ES-I3 (cell line): ENCODE measurements at regions not wholly inside any gene's neighbourhood (a gene's known extent, or its start where the extent isn't known, plus 50 kb on each side); places are given as distances from the start of the nearest gene placed in this dataset.

Experiments used
- H3K36me3 ChIP-seq: 2 replicates; pipeline ENCODE4 v1.6.1; 2013; ENCODE audit warnings: mild to moderate bottlenecking, low read length, control low read depth, moderate library complexity; ENCODE audit not compliant: insufficient read depth
- H3K4me1 ChIP-seq: 2 replicates; pipeline ENCODE4 v1.6.1; 2013; ENCODE audit warnings: mild to moderate bottlenecking, control low read depth, low read length; ENCODE audit not compliant: insufficient read depth
- H3K9ac ChIP-seq: 2 replicates; pipeline ENCODE4 v1.6.1; 2013; ENCODE audit warnings: low read depth, mild to moderate bottlenecking, low read length, moderate library complexity
- H3K9me3 ChIP-seq: 2 replicates; pipeline ENCODE4 v1.6.1; 2013; ENCODE audit warnings: mild to moderate bottlenecking, low read length, moderate library complexity; ENCODE audit not compliant: control insufficient read depth, insufficient read depth

DNA sequence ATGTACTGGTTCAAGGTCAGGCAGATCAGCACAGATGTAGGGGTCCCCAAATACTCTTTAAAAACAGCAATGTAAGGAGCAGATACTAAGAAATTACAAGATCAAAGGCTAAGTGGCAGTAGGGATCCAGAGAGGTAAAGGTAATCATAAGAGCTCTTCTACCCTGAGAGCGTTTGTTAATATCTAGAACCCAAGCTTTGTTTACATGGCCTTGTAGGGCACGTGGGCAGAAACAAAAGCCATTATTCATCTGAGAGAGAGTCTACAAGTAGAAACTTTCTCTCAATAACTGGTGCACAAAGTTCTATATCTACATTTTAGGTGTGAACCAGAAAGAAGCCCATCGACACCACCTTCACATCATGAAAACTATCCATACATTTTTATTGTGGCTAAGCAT, 225.6 kb upstream of the PCDH10 start:
- Histone ChIP-seq H3K9me3 (no peaks in the 10 kb centered on the region), H3K9ac (no peak overlapping the region), H3K36me3 (no peaks in the 10 kb centered on the region), H3K4me1 (no peaks in the 10 kb centered on the region)

DNA sequence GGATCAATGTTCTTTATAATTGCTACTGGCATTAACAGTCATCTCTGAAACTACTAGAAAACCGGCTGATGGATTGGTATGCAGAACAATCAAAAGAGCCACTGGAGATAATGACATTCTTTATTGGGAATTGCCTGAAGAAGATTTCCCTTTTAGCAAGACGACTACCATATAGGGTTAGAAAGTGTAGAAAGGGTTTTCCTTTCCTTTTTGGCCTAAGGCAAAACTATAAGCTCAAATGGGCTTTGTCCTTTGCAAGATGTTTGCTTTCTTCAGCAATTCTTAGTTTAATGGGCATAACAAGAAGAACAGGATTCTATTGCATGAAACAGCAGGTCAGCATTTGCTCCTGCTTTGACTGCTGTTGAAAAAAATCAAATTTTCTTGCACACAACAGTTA, 214.2 kb upstream of the PCDH10 start:
- H3K9ac ChIP-seq: no peak overlapping the region
- peaks cover 9% of the 10 kb centered on the region for H3K4me1 ChIP-seq
- H3K9me3 ChIP-seq: no peaks in the 10 kb centered on the region
- H3K36me3 ChIP-seq: no peaks in the 10 kb centered on the region

DNA sequence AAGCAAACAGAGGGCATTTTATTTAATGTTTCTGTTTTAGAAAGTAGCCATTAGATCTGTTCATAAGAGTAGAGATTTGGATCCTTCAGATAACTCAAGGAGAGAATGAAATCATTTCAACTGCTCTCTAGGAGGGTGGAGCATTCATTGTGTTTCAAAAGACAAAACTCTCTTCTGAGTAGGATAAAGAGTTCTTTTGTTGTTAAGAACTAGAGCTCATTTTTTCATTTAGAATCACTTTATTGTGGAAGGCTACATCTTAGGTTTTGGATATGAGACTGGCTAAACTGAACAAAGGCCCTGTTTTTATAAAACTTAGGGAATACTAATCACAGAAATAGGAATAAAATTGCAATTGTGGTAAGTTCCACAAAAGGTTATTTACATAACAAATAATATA, 193.9 kb upstream of the PCDH10 start:
- H3K36me3 ChIP-seq: no peaks in the 10 kb centered on the region
- H3K9ac ChIP-seq: no peak overlapping the region
- no peaks in the 10 kb centered on the region for H3K4me1 ChIP-seq
- H3K9me3 ChIP-seq: peaks cover 10% of the 10 kb centered on the region; the same call in 1 of the 2 replicates

DNA sequence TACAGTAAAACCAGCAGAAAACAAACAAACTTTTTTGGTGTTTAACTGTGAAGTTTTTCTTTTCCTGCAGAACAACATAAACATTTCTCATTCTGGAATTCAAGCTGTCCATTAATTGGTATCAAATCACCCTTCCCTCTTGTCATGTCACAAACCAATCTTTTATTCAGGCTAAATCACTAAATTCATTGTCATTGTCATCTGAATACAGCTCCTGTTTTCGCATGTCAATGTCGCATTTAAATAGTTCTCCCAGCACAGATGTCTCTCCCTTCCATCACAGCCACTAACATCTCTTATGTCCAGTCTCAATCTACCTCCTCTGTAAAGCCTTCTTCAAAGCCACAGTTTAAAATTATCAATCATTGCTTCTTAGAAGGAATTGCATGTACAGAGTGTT, 192.1 kb upstream of the PCDH10 start:
- H3K9ac ChIP-seq: no peak overlapping the region
- H3K9me3 ChIP-seq: peaks cover 12% of the 10 kb centered on the region
- no peaks in the 10 kb centered on the region for H3K4me1 ChIP-seq
- no peaks in the 10 kb centered on the region for H3K36me3 ChIP-seq

DNA sequence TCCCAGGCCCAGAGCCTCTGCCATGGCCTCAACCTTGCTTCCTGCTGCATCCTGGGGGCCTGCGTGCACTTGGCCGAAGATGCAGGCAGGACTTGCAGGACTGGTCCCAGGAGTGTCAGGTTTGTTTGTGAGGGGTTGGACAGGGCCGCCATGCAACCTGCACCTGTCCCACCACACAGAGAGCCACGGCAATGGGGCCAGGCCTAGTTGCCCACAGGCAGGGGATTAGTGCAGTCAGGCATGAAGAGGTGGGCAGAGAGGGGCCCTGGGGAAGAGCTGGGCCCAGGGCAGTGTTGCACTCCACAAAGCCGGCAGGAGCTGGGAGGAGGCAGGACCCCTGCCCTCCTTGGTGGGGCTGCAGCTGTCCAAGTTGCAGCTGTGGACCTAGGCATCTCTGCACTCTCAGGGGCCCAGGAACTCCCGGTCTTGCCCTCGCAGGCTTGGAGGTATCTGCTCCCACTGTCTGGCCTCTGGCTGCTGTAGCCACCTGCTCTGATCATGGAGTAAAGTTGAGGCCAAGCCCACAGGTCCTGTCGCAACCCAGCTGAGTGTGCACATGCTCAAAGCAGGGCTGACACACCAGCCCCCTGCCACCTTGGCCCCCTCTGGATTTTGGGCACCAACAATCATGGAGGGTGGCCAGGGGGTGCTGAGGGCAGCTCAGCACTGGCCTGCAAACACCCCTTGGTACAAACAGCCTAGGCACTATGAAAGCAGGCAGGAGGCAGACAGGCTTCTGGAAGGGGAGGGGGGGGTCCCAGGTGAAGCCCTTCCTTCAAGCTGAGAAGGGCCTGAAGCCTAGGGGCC, 190.4 kb upstream of the PCDH10 start:
- peaks cover 12% of the 10 kb centered on the region for H3K9me3 ChIP-seq
- no peaks in the 10 kb centered on the region for H3K36me3 ChIP-seq
- no peaks in the 10 kb centered on the region for H3K4me1 ChIP-seq
- no peak overlapping the region for H3K9ac ChIP-seq

DNA sequence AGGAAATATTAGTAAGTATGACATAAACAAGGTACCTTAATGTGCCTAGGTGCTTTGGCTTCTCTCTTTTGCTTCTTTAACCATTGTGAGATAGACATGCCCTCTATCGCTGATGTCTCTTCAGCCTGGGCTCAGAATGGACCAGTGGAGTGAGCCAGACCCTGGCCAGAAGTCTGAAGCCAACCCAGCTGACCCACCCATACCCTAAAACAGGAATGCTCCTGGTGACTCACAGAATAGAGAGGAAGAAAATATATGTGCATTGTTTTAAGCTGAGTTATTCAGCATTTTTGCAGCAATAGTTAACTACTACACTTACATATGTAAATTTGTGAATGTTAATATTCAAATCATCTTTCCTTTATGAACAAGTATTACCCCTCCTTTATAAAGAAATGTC, 167.5 kb upstream of the PCDH10 start:
- Histone ChIP-seq H3K9ac (no peak overlapping the region), H3K9me3 (no peaks in the 10 kb centered on the region), H3K4me1 (peaks cover 23% of the 10 kb centered on the region), H3K36me3 (no peaks in the 10 kb centered on the region)

DNA sequence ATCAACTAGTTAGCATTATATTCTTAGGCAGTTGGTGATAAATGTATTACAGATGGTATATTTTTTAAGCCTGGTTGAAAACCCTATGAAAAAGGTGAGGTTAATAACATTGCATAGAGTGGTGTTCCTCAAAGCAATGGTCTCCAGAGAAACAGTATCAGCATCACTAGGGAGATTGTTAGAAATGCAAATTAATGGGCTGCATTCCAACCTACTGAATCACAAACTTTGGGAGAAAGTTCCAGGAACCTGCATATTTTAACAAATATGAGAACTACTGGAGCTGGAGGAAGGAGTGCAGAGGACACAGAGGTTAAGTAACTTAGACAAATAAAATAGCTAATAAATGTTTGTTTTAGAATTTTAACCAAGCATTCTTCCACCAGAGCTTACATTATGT, 166.9 kb upstream of the PCDH10 start:
- no peaks in the 10 kb centered on the region for H3K36me3 ChIP-seq
- no peaks in the 10 kb centered on the region for H3K9me3 ChIP-seq
- H3K4me1 ChIP-seq: peaks cover 23% of the 10 kb centered on the region
- no peak overlapping the region for H3K9ac ChIP-seq

DNA sequence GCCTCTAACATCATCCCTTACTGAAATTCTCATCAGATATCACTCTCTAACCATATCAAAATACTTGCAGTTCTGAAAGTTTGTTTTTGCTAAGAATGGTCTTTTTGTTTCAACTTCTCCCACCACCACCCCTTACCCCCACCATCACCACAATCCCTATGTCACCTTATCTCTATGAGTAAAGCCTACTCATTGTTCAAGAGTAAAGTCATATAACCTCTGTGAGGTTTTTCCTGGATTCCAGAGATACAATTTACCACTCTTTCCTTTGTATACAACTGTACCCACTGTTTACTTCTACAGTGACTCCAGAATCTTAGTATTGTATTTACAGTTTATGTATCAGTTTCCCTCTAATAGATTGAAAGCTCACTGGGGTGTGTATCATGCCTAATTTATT, 158.0 kb upstream of the PCDH10 start:
- no peaks in the 10 kb centered on the region for H3K36me3 ChIP-seq
- H3K4me1 ChIP-seq: peaks cover 6% of the 10 kb centered on the region
- H3K9me3 ChIP-seq: no peaks in the 10 kb centered on the region
- H3K9ac ChIP-seq: no peak overlapping the region

DNA sequence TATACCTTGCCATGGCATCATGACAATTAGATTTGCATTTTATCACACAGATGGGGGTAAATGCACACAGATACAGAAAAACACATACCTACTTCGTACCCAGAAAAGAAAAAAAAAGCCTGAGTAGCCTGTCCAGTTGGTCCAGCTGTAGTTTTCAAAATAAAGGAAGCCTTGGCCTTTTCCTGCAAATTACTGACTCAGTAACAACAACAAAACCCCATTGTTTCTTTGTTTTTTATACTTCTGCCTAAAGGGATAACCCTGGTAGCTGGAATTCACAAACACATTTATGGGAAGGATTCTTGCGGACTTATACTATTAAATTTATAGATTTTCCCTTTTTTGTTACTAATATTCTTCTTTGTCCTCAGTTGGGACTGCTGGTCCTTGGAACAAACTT, 156.4 kb upstream of the PCDH10 start:
- no peaks in the 10 kb centered on the region for H3K36me3 ChIP-seq
- H3K4me1 ChIP-seq: peaks cover 6% of the 10 kb centered on the region
- H3K9me3 ChIP-seq: no peaks in the 10 kb centered on the region
- H3K9ac ChIP-seq: no peak overlapping the region

DNA sequence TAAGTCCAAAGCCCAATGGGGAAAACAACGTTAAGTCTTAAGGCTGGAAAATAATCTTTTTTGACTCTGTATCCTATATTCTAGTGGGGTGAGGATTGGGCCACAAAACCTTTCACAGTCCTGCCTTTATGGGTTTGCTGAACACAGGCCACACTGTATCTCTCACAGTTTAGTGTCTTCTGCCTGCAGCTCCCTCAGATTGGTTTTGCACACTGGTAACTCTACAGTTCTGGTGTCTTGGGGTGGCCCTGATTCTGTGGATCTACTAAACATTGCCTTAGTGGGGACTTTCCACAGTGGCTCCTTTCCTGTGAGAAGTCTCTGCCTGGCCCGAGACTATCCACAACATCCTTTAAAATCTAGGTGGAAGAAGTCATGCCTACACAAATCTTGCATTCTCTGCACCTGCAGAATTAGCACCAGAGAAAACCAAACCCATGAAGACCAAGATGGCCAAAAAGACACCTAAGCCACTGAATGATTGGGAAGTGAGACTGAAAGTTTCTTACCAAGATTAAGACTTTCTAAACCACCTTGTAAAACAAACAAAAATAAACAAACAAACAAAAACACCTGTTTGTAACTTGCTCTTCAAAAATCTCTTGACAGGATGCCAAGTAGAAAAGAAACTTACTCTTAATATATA, 150.4 kb upstream of the PCDH10 start:
- H3K9ac ChIP-seq: no peak overlapping the region
- no peaks in the 10 kb centered on the region for H3K36me3 ChIP-seq
- no peaks in the 10 kb centered on the region for H3K9me3 ChIP-seq
- H3K4me1 ChIP-seq: peaks cover 6% of the 10 kb centered on the region

DNA sequence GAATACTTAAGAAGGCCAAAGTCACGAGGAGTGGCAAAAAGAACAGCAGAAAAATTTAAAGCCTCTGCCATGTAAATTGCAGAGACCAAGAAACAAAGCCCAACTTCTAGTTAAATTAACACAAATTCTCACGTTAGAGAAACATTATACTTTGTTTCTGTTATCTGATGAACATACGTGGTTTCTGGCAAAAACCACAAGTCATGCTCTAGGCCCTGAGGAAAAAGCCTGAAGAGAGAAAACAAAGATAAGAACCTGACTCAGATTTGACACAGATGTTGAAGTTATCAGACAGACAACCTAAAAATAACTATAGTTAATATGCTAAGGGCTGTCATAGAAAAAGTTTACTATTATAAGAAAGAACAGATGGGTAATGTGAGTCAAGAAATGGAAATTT, 149.1 kb upstream of the PCDH10 start:
- H3K36me3 ChIP-seq: no peaks in the 10 kb centered on the region
- H3K9me3 ChIP-seq: no peaks in the 10 kb centered on the region
- no peak overlapping the region for H3K9ac ChIP-seq
- no peaks in the 10 kb centered on the region for H3K4me1 ChIP-seq

DNA sequence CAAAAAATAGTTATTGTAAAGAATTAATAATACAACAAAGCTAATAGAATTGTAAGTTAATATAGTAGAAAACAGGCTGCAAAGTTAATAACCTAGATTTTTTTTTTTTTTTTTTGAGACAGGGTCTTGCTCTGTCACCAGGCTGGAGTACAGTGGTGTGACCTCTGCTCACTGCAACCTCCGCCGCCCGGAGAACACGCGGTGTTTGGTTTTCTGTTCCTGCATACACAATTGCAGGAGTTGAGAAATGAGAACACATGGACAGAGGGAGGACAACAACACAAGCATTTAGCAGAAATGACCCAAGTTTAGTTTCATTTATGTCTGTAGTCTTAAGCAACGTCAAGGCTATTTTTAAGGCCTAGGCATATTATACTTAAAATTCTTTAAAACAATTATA, 145.9 kb upstream of the PCDH10 start:
- no peaks in the 10 kb centered on the region for H3K36me3 ChIP-seq
- H3K9me3 ChIP-seq: no peaks in the 10 kb centered on the region
- no peaks in the 10 kb centered on the region for H3K4me1 ChIP-seq
- no peak overlapping the region for H3K9ac ChIP-seq

DNA sequence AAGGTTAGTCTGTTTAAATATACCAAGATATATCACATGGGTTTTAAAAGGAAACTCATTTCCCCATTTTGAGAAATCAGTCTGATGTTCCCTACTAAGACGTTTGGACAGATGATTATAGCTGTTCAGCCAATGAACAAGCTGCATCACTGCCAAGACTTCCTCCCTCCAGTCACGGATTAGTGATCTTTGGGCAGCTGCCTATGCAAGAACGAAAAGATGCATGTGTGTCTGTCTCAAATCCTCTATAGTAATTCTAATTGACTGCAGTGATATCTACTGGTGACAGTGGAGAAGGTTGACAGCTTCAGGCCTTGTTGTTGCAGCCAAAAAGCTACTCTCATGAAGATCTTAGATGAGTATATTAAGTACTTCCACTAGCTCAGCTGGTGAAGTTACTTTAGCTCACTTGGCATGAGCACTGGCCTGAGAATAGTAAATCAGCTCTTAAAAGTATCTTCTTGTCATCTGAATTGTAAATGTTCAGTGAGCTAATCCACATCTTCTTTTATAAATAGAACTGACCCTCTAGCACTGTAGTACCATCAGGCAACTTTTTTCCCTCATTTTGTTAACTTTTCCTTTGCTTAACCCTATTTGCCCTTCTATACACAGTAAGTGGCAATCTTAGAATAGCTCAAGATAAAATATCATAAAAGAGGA, 134.5 kb upstream of the PCDH10 start:
- no peak overlapping the region for H3K9ac ChIP-seq
- H3K36me3 ChIP-seq: no peaks in the 10 kb centered on the region
- H3K9me3 ChIP-seq: no peaks in the 10 kb centered on the region
- H3K4me1 ChIP-seq: peaks cover 6% of the 10 kb centered on the region; the same call in 1 of the 2 replicates

DNA sequence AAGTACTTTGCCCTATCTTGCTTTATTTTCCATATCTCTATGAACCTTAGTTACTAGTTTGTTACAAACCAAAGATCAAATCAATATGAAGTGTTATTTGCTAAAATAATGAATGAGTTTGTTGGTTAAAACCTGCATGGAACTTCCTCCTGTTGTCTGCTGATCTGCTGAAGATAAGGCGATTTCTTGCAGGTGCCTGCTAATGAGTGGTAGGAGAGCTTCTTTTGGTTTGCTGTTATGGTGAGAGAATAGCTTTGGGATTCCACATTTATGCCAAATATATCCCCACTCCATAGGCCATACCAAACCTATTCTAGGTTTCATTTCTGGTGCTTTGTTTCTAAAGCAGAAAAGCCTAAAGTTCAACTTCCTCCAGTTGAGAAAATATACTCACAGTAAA, 103.8 kb upstream of the PCDH10 start:
- H3K9me3 ChIP-seq: no peaks in the 10 kb centered on the region
- no peak overlapping the region for H3K9ac ChIP-seq
- no peaks in the 10 kb centered on the region for H3K4me1 ChIP-seq
- H3K36me3 ChIP-seq: no peaks in the 10 kb centered on the region

DNA sequence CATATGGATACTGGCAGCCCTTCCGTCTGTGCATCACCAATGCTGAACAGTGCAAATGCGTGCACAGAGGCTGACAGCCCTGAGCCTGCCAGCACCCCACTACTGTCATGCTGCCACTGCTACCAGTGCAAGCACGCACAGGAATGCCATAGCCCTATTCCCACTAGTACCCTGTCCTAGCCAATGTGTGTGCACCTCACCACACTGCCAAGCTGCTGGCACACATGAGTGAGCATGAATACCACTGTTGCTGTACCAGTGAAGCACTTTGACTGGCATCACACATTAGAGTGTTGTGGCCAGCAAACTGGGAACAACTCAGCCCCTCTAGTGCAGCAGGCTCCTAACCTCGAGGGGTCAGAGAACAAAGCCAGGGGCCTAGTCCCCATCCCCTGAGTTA, 102.9 kb upstream of the PCDH10 start:
- H3K9ac ChIP-seq: no peak overlapping the region
- H3K4me1 ChIP-seq: no peaks in the 10 kb centered on the region
- no peaks in the 10 kb centered on the region for H3K36me3 ChIP-seq
- no peaks in the 10 kb centered on the region for H3K9me3 ChIP-seq
